Fibroblast of lung (primary cell): ENCODE measurements at regions not wholly inside any gene's neighbourhood (a gene's known extent, or its start where the extent isn't known, plus 50 kb on each side); places are given as distances from the start of the nearest gene placed in this dataset.

Experiments used
- DNase-seq, 2 donors: peaks; one replicate each; pipeline versions ENCODE4 v3.0.0 to v3.0.0-alpha.2; 2010; ENCODE audit warnings: low read depth in 2 of 2
- H2AFZ ChIP-seq: 2 replicates; pipeline ENCODE4 v1.5.1; 2012; ENCODE audit warnings: low read length, control low read depth, inconsistent platforms
- H3K27ac ChIP-seq: 2 replicates; pipeline ENCODE4 v1.5.1; 2011; ENCODE audit warnings: low read length, control low read depth; ENCODE audit not compliant: insufficient read depth
- H3K27me3 ChIP-seq: 2 replicates; pipeline ENCODE4 v1.5.1; 2011; ENCODE audit warnings: mild to moderate bottlenecking, low read length; ENCODE audit not compliant: control insufficient read depth, insufficient read depth
- H3K36me3 ChIP-seq: 2 replicates; pipeline ENCODE4 v1.5.1; 2011; ENCODE audit warnings: low read length; ENCODE audit not compliant: control insufficient read depth, insufficient read depth
- H3K4me1 ChIP-seq: 2 replicates; pipeline ENCODE4 v1.5.1; 2011; ENCODE audit warnings: low read length; ENCODE audit not compliant: control insufficient read depth, insufficient read depth; ENCODE audit errors: extremely low read depth
- H3K4me2 ChIP-seq: 2 replicates; pipeline ENCODE4 v1.5.1; 2011; ENCODE audit warnings: low read length, control low read depth; ENCODE audit not compliant: insufficient read depth; ENCODE audit errors: extremely low read depth
- H3K4me3 ChIP-seq, 4 experiments: fragments of 200-600 bp in 1 of 4; sonication (generic) in 1 of 4; replicated peaks in 1 of 4; 2 replicates each; pipeline ENCODE4 v1.5.1; 2011 to 2016; ENCODE audit warnings: low read length in 4 of 4, low read depth in 3 of 4, mild to moderate bottlenecking in 3 of 4, control low read depth in 2 of 4, inconsistent platforms in 1 of 4, mixed read lengths in 1 of 4; ENCODE audit not compliant: insufficient read depth in 1 of 4; ENCODE audit errors: control extremely low read depth in 1 of 4
- H3K79me2 ChIP-seq: 2 replicates; pipeline ENCODE4 v1.5.1; 2012; ENCODE audit warnings: mild to moderate bottlenecking, low read length, inconsistent platforms; ENCODE audit not compliant: control insufficient read depth, insufficient read depth
- H3K9ac ChIP-seq: 2 replicates; pipeline ENCODE4 v1.5.1; 2011; ENCODE audit warnings: mild to moderate bottlenecking, low read length, control low read depth; ENCODE audit not compliant: insufficient read depth
- H3K9me3 ChIP-seq: 2 replicates; pipeline ENCODE4 v1.5.1; 2012; ENCODE audit warnings: low read depth, low read length; ENCODE audit not compliant: control insufficient read depth, insufficient read depth
- H4K20me1 ChIP-seq: 2 replicates; pipeline ENCODE4 v1.5.1; 2011; ENCODE audit warnings: low read length; ENCODE audit not compliant: control insufficient read depth, insufficient read depth; ENCODE audit errors: extremely low read depth
- EZH2 ChIP-seq: IDR thresholded peaks from 2 replicates; pipeline ENCODE4 v1.5.1; 2012; ENCODE audit warnings: low read length, control low read depth, mild to moderate bottlenecking; ENCODE audit errors: missing control alignments
- TF ChIP-seq, protein P1 (sequence below), 2 donors: IDR thresholded peaks in 1 of 2; conservative IDR thresholded peaks in 1 of 2; 1 replicate in 1 of 2; 2 replicates in 1 of 2; pipeline ENCODE4 v1.5.1; 2011 to 2012; ENCODE audit warnings: low read length in 2 of 2, control low read depth in 1 of 2, inconsistent platforms in 1 of 2, low read depth in 1 of 2, mild to moderate bottlenecking in 1 of 2

DNA sequence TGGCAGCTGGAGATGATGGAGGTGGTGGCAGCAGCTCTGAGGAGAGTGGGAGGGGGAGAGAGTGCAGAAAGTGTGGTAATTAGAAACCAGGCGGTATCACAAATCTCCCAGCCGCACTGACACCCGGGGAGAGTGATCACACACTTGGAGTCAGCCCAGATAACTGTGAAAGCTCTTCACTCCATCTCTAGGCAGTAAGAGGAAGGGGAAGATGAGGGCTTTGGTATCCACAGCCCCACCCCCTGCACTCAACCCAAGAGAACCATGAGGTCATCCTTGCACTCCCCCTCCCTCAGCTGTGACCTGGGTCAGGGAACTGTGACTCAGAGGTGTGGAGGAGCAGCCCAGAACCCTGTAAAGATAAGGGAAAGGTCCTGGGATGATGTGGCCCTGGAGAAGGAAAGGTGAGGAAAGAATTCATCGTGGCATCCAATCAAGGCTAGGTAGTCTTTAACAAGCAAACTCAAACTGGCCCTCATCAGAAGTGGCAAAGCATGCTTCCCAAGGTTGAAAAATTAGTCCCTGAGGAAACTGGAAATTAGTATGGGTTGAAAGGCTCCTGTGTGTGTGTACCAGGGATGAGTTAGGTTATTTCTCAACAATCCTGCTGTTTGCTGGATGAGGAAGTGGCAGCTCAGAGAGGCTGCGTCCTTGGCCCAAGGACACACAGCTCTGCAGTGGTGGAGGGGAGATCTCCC, 111.0 kb upstream of the LHX5 start:
- H3K36me3 ChIP-seq: no peaks in the 10 kb centered on the region
- TF ChIP-seq, protein P1, sequence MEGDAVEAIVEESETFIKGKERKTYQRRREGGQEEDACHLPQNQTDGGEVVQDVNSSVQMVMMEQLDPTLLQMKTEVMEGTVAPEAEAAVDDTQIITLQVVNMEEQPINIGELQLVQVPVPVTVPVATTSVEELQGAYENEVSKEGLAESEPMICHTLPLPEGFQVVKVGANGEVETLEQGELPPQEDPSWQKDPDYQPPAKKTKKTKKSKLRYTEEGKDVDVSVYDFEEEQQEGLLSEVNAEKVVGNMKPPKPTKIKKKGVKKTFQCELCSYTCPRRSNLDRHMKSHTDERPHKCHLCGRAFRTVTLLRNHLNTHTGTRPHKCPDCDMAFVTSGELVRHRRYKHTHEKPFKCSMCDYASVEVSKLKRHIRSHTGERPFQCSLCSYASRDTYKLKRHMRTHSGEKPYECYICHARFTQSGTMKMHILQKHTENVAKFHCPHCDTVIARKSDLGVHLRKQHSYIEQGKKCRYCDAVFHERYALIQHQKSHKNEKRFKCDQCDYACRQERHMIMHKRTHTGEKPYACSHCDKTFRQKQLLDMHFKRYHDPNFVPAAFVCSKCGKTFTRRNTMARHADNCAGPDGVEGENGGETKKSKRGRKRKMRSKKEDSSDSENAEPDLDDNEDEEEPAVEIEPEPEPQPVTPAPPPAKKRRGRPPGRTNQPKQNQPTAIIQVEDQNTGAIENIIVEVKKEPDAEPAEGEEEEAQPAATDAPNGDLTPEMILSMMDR (conservative IDR thresholded peaks at IDR 0.05 in 1 of 2, IDR thresholded peaks at IDR 0.05 in 1 of 2; ENCODE audit: low read depth in 1 of 2, low read length in 2 of 2): no peak
- no peak for TF ChIP-seq EZH2
- no peak overlapping the region for H3K4me3 ChIP-seq
- no peak overlapping the region for H3K27ac ChIP-seq
- H4K20me1 ChIP-seq: no peaks in the 10 kb centered on the region
- DNase-seq: no peak
- H3K4me1 ChIP-seq: no peaks in the 10 kb centered on the region
- H3K9me3 ChIP-seq: no peaks in the 10 kb centered on the region
- H3K4me2 ChIP-seq: no peak overlapping the region
- no peak overlapping the region for H3K9ac ChIP-seq
- no peak overlapping the region for H2AFZ ChIP-seq
- H3K79me2 ChIP-seq: no peaks in the 10 kb centered on the region
- no peaks in the 10 kb centered on the region for H3K27me3 ChIP-seq

DNA sequence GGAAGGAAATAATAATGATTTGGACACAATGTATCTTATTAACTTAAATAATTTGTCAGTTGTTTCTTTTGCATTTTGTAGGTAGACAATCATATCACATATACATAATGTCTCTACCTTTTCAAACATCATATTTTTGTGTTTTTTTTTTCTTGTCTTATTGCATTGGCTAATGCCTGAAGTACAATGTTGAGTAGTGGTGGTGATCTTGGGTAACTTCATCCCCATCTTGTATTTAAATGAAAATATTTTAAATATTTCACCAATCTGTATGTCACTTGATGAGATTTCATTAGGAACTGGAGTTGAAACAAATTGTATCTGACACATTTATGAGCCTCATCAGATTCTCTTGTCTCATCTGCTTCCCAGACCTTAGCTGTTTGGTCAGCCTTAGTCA, 109.7 kb upstream of the LHX5 start:
- Histone ChIP-seq H3K9ac (no peak overlapping the region), H3K9me3 (no peaks in the 10 kb centered on the region)
- no peak for DNase-seq

DNA sequence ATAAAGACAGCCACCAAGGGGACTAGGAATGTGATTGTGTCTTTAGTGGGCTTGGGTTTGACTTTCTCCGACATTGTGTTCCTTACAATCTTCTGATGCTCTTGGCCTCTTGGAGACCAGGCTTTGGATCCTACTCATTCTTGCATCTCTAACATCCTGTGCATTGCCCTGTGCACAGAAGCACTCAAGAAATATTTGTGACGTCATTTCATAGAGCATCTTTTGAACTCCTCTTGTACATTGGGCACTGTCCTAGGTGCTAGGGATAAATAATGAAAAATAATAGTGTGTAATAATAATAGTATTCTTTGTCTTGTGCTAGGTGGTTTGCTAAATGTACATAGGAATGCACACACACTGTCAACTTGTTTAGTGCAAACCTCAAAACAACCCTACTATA, 108.8 kb upstream of the LHX5 start:
- Histone ChIP-seq H2AFZ (no peak overlapping the region), H3K4me3 (no peak overlapping the region), H3K27me3 (no peaks in the 10 kb centered on the region), H3K79me2 (no peaks in the 10 kb centered on the region), H3K9me3 (no peaks in the 10 kb centered on the region), H3K36me3 (no peaks in the 10 kb centered on the region), H3K4me2 (no peak overlapping the region), H3K9ac (no peak overlapping the region), H4K20me1 (no peaks in the 10 kb centered on the region), H3K4me1 (no peaks in the 10 kb centered on the region), H3K27ac (no peak overlapping the region)
- no peak for DNase-seq
- TF ChIP-seq, protein P1 (conservative IDR thresholded peaks at IDR 0.05 in 1 of 2, IDR thresholded peaks at IDR 0.05 in 1 of 2; ENCODE audit: low read depth in 1 of 2, low read length in 2 of 2): no peak
- TF ChIP-seq EZH2: no peak

More for the DNA sequence above, 109.7 kb upstream of the LHX5 start:
- Histone ChIP-seq H4K20me1 (no peaks in the 10 kb centered on the region), H3K79me2 (no peaks in the 10 kb centered on the region), H3K4me1 (no peaks in the 10 kb centered on the region), H2AFZ (no peak overlapping the region), H3K36me3 (no peaks in the 10 kb centered on the region), H3K4me3 (no peak overlapping the region), H3K27me3 (no peaks in the 10 kb centered on the region), H3K27ac (no peak overlapping the region), H3K4me2 (no peak overlapping the region)
- TF ChIP-seq EZH2: no peak
- TF ChIP-seq, protein P1 (conservative IDR thresholded peaks at IDR 0.05 in 1 of 2, IDR thresholded peaks at IDR 0.05 in 1 of 2; ENCODE audit: low read depth in 1 of 2, low read length in 2 of 2): no peak
